IMR-90 (cell line): ENCODE measurements at regions not wholly inside any gene's neighbourhood (a gene's known extent, or its start where the extent isn't known, plus 50 kb on each side); places are given as distances from the start of the nearest gene placed in this dataset.
"Not testable (repeated sequence)": the region's sequence is repeated elsewhere in the genome, so short reads cannot be mapped to it uniquely, and the experiment has no call there.

Experiments used
- ATAC-seq: fragments of 200-7000 bp; cut with Tn5 transposase; 2 replicates; pipeline ENCODE4 v1.9.1; 2020; ENCODE audit warnings: low read depth, mild to moderate bottlenecking, moderate library complexity
- BruUV-seq: library from RNA; stranded (reverse); fragments of 400-500 nt; replicated peaks from 2 replicates; lab custom pipeline; 2021; lab: Mats Ljungman, UMichigan
- CTCF ChIA-PET: fragments of 300-600 bp; formaldehyde crosslinking; extraction: SDS; loops from one replicate; lab custom pipeline; 2021; ENCODE audit warnings: antibody characterized with exemption; lab: Yijun Ruan, JAX
- POLR2A ChIA-PET: fragments of 300-600 bp; sonication (Branson Sonifier 250); formaldehyde crosslinking; loops from one replicate; lab custom pipeline; 2022; ENCODE audit warnings: antibody characterized with exemption; ENCODE audit not compliant: unreplicated experiment; lab: Charles Lee
- DNase-seq: peaks from one replicate; pipeline ENCODE4 v3.0.0; 2013
- H2AFZ ChIP-seq: replicated peaks from 2 replicates; pipeline ENCODE3; 2013; ENCODE audit warnings: low read length, mild to moderate bottlenecking; ENCODE audit not compliant: poor library complexity
- H2AK5ac ChIP-seq: 2 replicates; pipeline ENCODE4 v1.6.1; 2013; ENCODE audit warnings: low read depth, low read length, inconsistent platforms
- H2AK9ac ChIP-seq: replicated peaks from 2 replicates; pipeline ENCODE3; 2013; ENCODE audit warnings: mild to moderate bottlenecking, low read depth, low read length, moderate library complexity; ENCODE audit not compliant: poor library complexity
- H2BK120ac ChIP-seq: 2 replicates; pipeline ENCODE4 v1.6.1; 2013; ENCODE audit warnings: low read depth, low read length, inconsistent platforms
- H2BK15ac ChIP-seq: 3 replicates; pipeline ENCODE4 v1.6.1; 2013; ENCODE audit warnings: low read depth, low read length, inconsistent platforms
- H2BK20ac ChIP-seq: 2 replicates; pipeline ENCODE4 v1.6.1; 2013; ENCODE audit warnings: low read depth, mild to moderate bottlenecking, inconsistent platforms, low read length, moderate library complexity
- H2BK5ac ChIP-seq: 2 replicates; pipeline ENCODE4 v1.6.1; 2013; ENCODE audit warnings: mild to moderate bottlenecking, low read depth, low read length, inconsistent platforms; ENCODE audit not compliant: poor library complexity, severe bottlenecking
- H3K14ac ChIP-seq: replicated peaks from 2 replicates; pipeline ENCODE4 v1.6.1; 2013; ENCODE audit warnings: low read depth, low read length, inconsistent platforms
- H3K18ac ChIP-seq: 2 replicates; pipeline ENCODE4 v1.6.1; 2013; ENCODE audit warnings: low read depth, low read length, control low read depth
- H3K23ac ChIP-seq: 2 replicates; pipeline ENCODE4 v1.6.1; 2013; ENCODE audit warnings: low read depth, low read length, inconsistent platforms
- H3K27ac ChIP-seq: 2 replicates; pipeline ENCODE4 v1.5.1; 2013; ENCODE audit warnings: mild to moderate bottlenecking, control low read depth, low read length; ENCODE audit not compliant: insufficient read depth
- H3K27me3 ChIP-seq: 2 replicates; pipeline ENCODE4 v1.6.1; 2013; ENCODE audit warnings: low read length; ENCODE audit not compliant: control insufficient read depth, insufficient read depth
- H3K36me3 ChIP-seq: 2 replicates; pipeline ENCODE4 v1.6.1; 2013; ENCODE audit warnings: low read length, mixed read lengths; ENCODE audit not compliant: control insufficient read depth, insufficient read depth
- H3K4ac ChIP-seq: 2 replicates; pipeline ENCODE4 v1.6.1; 2013; ENCODE audit warnings: low read depth, low read length, inconsistent platforms
- H3K4me1 ChIP-seq: 2 replicates; pipeline ENCODE4 v1.6.1; 2013; ENCODE audit warnings: low read length, mixed read lengths; ENCODE audit not compliant: control insufficient read depth, insufficient read depth
- H3K4me2 ChIP-seq: 2 replicates; pipeline ENCODE4 v1.6.1; 2013; ENCODE audit warnings: low read depth, mild to moderate bottlenecking, control low read depth, low read length, moderate library complexity
- H3K4me3 ChIP-seq: 2 replicates; pipeline ENCODE4 v1.5.1; 2013; ENCODE audit warnings: low read depth, mild to moderate bottlenecking, control low read depth, low read length, moderate library complexity; ENCODE audit not compliant: insufficient read depth
- H3K56ac ChIP-seq: 2 replicates; pipeline ENCODE4 v1.6.1; 2013; ENCODE audit warnings: low read length, inconsistent platforms; ENCODE audit not compliant: insufficient read depth; ENCODE audit errors: extremely low read depth
- H3K79me1 ChIP-seq, 2 experiments: 2 replicates each; pipeline ENCODE4 v1.6.1; 2013; ENCODE audit warnings: low read length in 2 of 2, inconsistent platforms in 1 of 2, low read depth in 1 of 2
- H3K9ac ChIP-seq: 2 replicates; pipeline ENCODE4 v1.6.1; 2013; ENCODE audit warnings: low read depth, low read length, control low read depth
- H3K9me1 ChIP-seq: 2 replicates; pipeline ENCODE4 v1.6.1; 2013; ENCODE audit warnings: low read length, inconsistent platforms; ENCODE audit not compliant: insufficient read depth
- H3K9me3 ChIP-seq: 2 replicates; pipeline ENCODE4 v1.6.1; 2013; ENCODE audit warnings: low read length; ENCODE audit not compliant: control insufficient read depth, insufficient read depth
- H4K20me1 ChIP-seq: 2 replicates; pipeline ENCODE4 v1.6.1; 2013; ENCODE audit warnings: low read length, inconsistent platforms; ENCODE audit not compliant: insufficient read depth
- H4K5ac ChIP-seq: 2 replicates; pipeline ENCODE4 v1.6.1; 2013; ENCODE audit warnings: mild to moderate bottlenecking, low read depth, low read length, control low read depth
- H4K8ac ChIP-seq, 2 experiments: 2 replicates each; pipeline ENCODE4 v1.6.1; 2013; ENCODE audit warnings: low read depth in 2 of 2, low read length in 2 of 2, control low read depth in 1 of 2, inconsistent platforms in 1 of 2
- H4K91ac ChIP-seq: 2 replicates; pipeline ENCODE4 v1.6.1; 2013; ENCODE audit warnings: low read depth, low read length, inconsistent platforms; ENCODE audit not compliant: insufficient read depth
- WGBS, 2 experiments: methylation state at CpG; one replicate each; pipeline versions ENCODE4 v1.1.5 to v1.1.7; 2013; ENCODE audit warnings: missing lambda C conversion rate in 2 of 2; ENCODE audit not compliant: insufficient read length in 1 of 2; ENCODE audit errors: extremely low coverage in 2 of 2; 5-methylcytosine and 5-hydroxymethylcytosine counted together
- dilution Hi-C: fragments of 300-500 bp; cut with HindIII; formaldehyde crosslinking; loops from one replicate; pipeline ENCODE4 v1.14.3; 2018; ENCODE audit warnings: low sequenced_read_pairs; ENCODE audit not compliant: unreplicated experiment
- in situ Hi-C: fragments of 300-500 bp; cut with MboI; formaldehyde crosslinking; loops from 3 replicates; pipeline ENCODE4 v1.14.3; 2019; ENCODE audit warnings: low sequenced_read_pairs, inconsistent platforms, mixed read lengths
- intact Hi-C: fragments of 100-400 bp; cut with micrococcal nuclease; formaldehyde crosslinking; loops from 2 replicates; pipeline ENCODE4 v1.10.0; 2022

DNA sequence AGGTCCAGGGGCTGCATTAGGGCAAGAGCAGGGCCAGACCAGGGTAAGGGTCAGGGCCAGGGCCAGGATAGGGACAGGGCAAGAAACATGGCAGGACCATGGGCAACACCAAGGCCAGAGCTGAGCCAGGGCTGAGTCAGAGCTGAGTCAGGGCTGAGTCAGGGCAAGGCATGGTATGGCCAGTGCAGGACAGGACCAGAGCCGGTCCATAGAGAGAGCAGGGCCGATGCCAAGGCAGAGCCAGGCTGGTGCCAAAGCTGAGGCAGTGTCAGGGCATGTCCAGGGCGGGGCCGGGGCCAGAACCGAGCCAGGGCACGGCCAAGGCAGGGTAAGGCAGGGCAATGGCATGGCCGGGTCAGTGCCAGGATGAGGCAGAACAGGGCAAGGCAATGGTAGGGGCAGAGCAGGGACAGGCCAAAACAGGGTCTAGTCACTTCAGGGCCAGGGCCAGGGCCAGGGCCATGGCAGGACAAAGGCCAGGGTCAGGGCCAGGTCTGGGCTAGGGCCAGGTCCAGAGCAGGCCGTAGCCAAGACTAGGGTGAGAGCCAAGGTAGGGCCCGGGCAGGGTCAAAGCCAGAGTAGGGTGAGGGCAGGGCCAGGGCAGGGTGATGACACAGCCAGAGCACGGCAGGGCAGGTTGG lies 152.8 kb downstream of the LIPI start:
- H4K20me1 ChIP-seq, H2AK9ac ChIP-seq, H3K9me1 ChIP-seq, BruUV-seq, H3K14ac ChIP-seq, H3K56ac ChIP-seq, H3K27ac ChIP-seq, in situ Hi-C loops, H3K36me3 ChIP-seq, H3K18ac ChIP-seq, H3K23ac ChIP-seq, H4K91ac ChIP-seq, H3K4me2 ChIP-seq, H4K5ac ChIP-seq, H3K4me1 ChIP-seq, H2AFZ ChIP-seq, H2BK15ac ChIP-seq, H2BK120ac ChIP-seq, POLR2A ChIA-PET, H3K9me3 ChIP-seq, dilution Hi-C loops, H2BK20ac ChIP-seq, H3K9ac ChIP-seq, H3K4me3 ChIP-seq, CTCF ChIA-PET, H3K27me3 ChIP-seq: not testable (repeated sequence)
- H3K79me1 ChIP-seq, result peaks cover 1 to 11% of the 10 kb centered on the region in 2 experiments; a peak in 2 of 4 replicates
- intact Hi-C loops, result loop anchor here (5.0 kb wide), 1 partner anchor 76 kb away; no protein-coding TSS in a partner anchor
- H2BK5ac ChIP-seq, result peak overlapping the region; percentile 85
- ATAC-seq, result peak; percentile 96
- H4K8ac ChIP-seq, result 0 out of 4 replicates have a peak overlapping the region, but pooled peaks of 1 of the 2 experiments have one; percentile 42
- WGBS, 2 experiments, result 96% methylated on average over 4 of the region's 10 CpGs; no CpG with 5 or more reads in 1 of the 2 experiments
- peak; percentile 53 for DNase-seq
- H3K4ac ChIP-seq, result peak overlapping the region; percentile 43; the same call in 1 of the 2 replicates
- peak overlapping the region; percentile 39; the same call in 1 of the 2 replicates for H2AK5ac ChIP-seq
